ENCODE measurements at regions not wholly inside any gene's neighbourhood (a gene's known extent, or its start where the extent isn't known, plus 50 kb on each side); places are given as distances from the start of the nearest gene placed in this dataset.

DNA sequence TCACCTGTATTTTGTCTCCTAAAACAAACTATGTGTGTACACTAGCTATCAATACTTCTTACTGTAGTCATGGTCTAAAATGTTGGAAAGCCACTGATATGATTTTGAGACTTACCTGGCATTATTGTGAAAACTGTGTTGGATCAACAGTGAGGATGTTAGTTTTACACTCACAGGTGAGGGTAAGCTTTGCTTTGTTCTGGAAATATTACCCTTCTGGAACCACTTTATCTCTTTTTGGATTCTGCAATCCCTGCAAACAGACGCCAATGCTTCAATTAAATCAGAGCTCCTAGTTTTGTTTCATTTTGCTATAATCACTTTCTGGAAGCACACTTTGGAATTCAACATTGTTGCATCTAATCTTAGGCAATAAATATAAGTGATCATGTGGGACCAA, 223.3 kb downstream of the RPS29 start:
- Histone ChIP-seq H3K4me1 (ENCODE audit: insufficient read depth, low read length) (no peaks in the 10 kb centered on the region), H3K56ac (ENCODE audit: insufficient read length, low read depth, low read length) (no peak overlapping the region), H3K79me1 (ENCODE audit: insufficient read depth, low read depth, low read length, poor library complexity, severe bottlenecking) (no peaks in the 10 kb centered on the region), H4K20me1 (ENCODE audit: control insufficient read depth, insufficient read depth, insufficient read length) (no peaks in the 10 kb centered on the region), H2BK120ac (ENCODE audit: low read depth, low read length, poor library complexity, severe bottlenecking) (no peak overlapping the region), H3K18ac (ENCODE audit: insufficient read length, low read depth, low read length) (no peak overlapping the region), H2AFZ (ENCODE audit: low read length) (no peak overlapping the region), H3K9ac (ENCODE audit: extremely low read depth, insufficient read length, low read length) (no peak overlapping the region), H3K27me3 (ENCODE audit: insufficient read depth, low read length) (peaks cover 51% of the 10 kb centered on the region; the same call in 1 of the 2 replicates), H3K9me3 (ENCODE audit: control insufficient read depth, low read depth, low read length) (no peaks in the 10 kb centered on the region), H4K8ac (replicated peaks; ENCODE audit: insufficient read length, low read depth, low read length) (no peak overlapping the region), H3K27ac (ENCODE audit: insufficient read length, low read depth, low read length) (no peak overlapping the region), H2BK20ac (ENCODE audit: low read depth, low read length, poor library complexity, severe bottlenecking) (no peak overlapping the region), H2AK5ac (ENCODE audit: insufficient read length, low read length) (no peak overlapping the region), H3K14ac (ENCODE audit: insufficient read depth, low read length) (no peak overlapping the region), H3T11ph (ENCODE audit: low read length) (no peak overlapping the region), H3K4me2 (ENCODE audit: insufficient read depth, insufficient read length, low read length) (no peak overlapping the region), H3K23me2 (ENCODE audit: insufficient read length, low read depth, low read length, poor library complexity, severe bottlenecking) (no peaks in the 10 kb centered on the region), H3K4ac (ENCODE audit: low read depth, low read length) (no peak overlapping the region), H2BK15ac (ENCODE audit: low read depth, low read length) (no peak overlapping the region), H3K23ac (ENCODE audit: insufficient read length, low read depth, low read length) (no peak overlapping the region), H4K91ac (ENCODE audit: insufficient read length, low read depth, low read length) (no peak overlapping the region), H2BK5ac (ENCODE audit: insufficient read length, low read length) (no peak overlapping the region), H3K79me2 (ENCODE audit: insufficient read depth, low read length) (no peaks in the 10 kb centered on the region), H2BK12ac (ENCODE audit: insufficient read length, low read depth, low read length) (no peak overlapping the region), H4K5ac (ENCODE audit: insufficient read length, low read depth, low read length) (no peak overlapping the region)
- H3K36me3 Mint-ChIP-seq (ENCODE audit: insufficient read depth in 1 of 3, low read depth in 3 of 3): no peaks in the 10 kb centered on the region; a peak in 1 of 7 replicates
- peaks cover 11 to 14% of the 10 kb centered on the region in 2 experiments; a peak in 4 of 5 replicates for H3K9me3 Mint-ChIP-seq
- peaks cover 2% of the 10 kb centered on the region for H3K27me3 Mint-ChIP-seq (ENCODE audit: low read depth)
- no peak overlapping the region for H3K27ac Mint-ChIP-seq
- WGBS (ENCODE audit: extremely low coverage, insufficient read length, low lambda C conversion rate): no CpG with 5 or more reads among the region's 1 CpG
- no peak overlapping the region for H3K4me3 Mint-ChIP-seq
- TF ChIP-seq, protein P1, sequence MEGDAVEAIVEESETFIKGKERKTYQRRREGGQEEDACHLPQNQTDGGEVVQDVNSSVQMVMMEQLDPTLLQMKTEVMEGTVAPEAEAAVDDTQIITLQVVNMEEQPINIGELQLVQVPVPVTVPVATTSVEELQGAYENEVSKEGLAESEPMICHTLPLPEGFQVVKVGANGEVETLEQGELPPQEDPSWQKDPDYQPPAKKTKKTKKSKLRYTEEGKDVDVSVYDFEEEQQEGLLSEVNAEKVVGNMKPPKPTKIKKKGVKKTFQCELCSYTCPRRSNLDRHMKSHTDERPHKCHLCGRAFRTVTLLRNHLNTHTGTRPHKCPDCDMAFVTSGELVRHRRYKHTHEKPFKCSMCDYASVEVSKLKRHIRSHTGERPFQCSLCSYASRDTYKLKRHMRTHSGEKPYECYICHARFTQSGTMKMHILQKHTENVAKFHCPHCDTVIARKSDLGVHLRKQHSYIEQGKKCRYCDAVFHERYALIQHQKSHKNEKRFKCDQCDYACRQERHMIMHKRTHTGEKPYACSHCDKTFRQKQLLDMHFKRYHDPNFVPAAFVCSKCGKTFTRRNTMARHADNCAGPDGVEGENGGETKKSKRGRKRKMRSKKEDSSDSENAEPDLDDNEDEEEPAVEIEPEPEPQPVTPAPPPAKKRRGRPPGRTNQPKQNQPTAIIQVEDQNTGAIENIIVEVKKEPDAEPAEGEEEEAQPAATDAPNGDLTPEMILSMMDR (conservative IDR thresholded peaks at IDR 0.05): no peak
- H3K4me1 Mint-ChIP-seq: peaks cover 10 to 16% of the 10 kb centered on the region in 2 experiments
- DNase-seq: no peak

Data from H9 (cell line).